Lower lobe of right lung (tissue), 2 donors: ENCODE measurements at regions not wholly inside any gene's neighbourhood (a gene's known extent, or its start where the extent isn't known, plus 50 kb on each side); places are given as distances from the start of the nearest gene placed in this dataset.
A peak's percentile ranks its signal among the peaks of the same experiment; 100 is the strongest.

ENCODE experiments used
- ATAC-seq, 2 donors: fragments of 200-7000 bp; cut with Tn5 transposase; one replicate each; pipeline ENCODE4 v1.9.1; 2020 to 2022; ENCODE audit warnings: mild to moderate bottlenecking in 2 of 2, moderate library complexity in 2 of 2
- DNase-seq: peaks from one replicate; pipeline ENCODE4 v3.0.0-alpha.2; 2020
- H3K27ac ChIP-seq: fragments of 200-600 bp; one replicate; pipeline ENCODE4 v1.8.0; 2022
- H3K27me3 ChIP-seq: fragments of 200-600 bp; one replicate; pipeline ENCODE4 v1.8.0; 2022; ENCODE audit warnings: low read depth
- H3K36me3 ChIP-seq: fragments of 200-600 bp; one replicate; pipeline ENCODE4 v1.8.0; 2022; ENCODE audit warnings: mild to moderate bottlenecking
- H3K4me1 ChIP-seq: fragments of 200-600 bp; one replicate; pipeline ENCODE4 v1.8.0; 2022
- H3K4me3 ChIP-seq: fragments of 200-600 bp; one replicate; pipeline ENCODE4 v1.8.0; 2022; ENCODE audit warnings: mild to moderate bottlenecking
- H3K9me3 ChIP-seq: fragments of 200-600 bp; one replicate; pipeline ENCODE4 v1.8.0; 2022
- CTCF ChIP-seq: fragments of 200-600 bp; IDR thresholded peaks from one replicate; pipeline ENCODE4 v1.8.0; 2022; ENCODE audit warnings: antibody characterized with exemption, mild to moderate bottlenecking
- intact Hi-C: fragments of 100-400 bp; cut with DNase I; formaldehyde crosslinking; loops from one replicate; pipeline ENCODE4 v1.11.0; 2022
- donor health status: DM: no; HTN: yes; CAD: no; lungs with severe emphysema.

DNA sequence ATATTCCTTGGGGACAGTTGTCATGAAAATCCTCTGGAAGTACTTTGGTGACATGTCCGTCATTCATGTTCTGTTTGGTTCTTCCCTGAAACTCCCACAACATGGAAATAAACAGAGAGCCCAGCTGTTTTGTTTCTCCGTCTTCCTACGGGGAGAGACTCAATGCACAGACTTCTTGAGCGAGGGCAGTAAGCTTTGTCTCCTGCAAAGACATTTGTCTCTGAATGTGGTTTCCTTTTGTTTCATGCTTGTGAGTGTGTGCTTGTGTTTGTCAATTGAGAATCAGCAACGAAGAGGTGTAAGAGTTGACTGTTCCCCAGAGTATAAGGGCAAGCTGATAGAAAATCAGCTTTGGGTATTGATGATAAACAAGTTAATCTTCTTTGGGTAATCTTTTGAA is 643.0 kb upstream of the RBFOX1 start:
- intact Hi-C loops = no loop called here
- no peaks in the 10 kb centered on the region for H3K36me3 ChIP-seq
- H3K4me3 ChIP-seq = no peak overlapping the region
- no peaks in the 10 kb centered on the region for H3K4me1 ChIP-seq
- ATAC-seq = no peak
- no peak overlapping the region for H3K27ac ChIP-seq
- no peak for DNase-seq
- no peaks in the 10 kb centered on the region for H3K27me3 ChIP-seq
- H3K9me3 ChIP-seq = no peaks in the 10 kb centered on the region
- TF ChIP-seq CTCF = no peak

GRCh38 chr16:6687593-6687992 is 645.1 kb upstream of the RBFOX1 start:
- Histone ChIP-seq H3K9me3 (no peaks in the 10 kb centered on the region), H3K27me3 (no peaks in the 10 kb centered on the region), H3K36me3 (no peaks in the 10 kb centered on the region), H3K4me1 (no peaks in the 10 kb centered on the region), H3K27ac (no peak overlapping the region), H3K4me3 (no peak overlapping the region)
- intact Hi-C loops = no loop called here
- no peak for ATAC-seq
- TF ChIP-seq CTCF = no peak
- DNase-seq = no peak

DNA sequence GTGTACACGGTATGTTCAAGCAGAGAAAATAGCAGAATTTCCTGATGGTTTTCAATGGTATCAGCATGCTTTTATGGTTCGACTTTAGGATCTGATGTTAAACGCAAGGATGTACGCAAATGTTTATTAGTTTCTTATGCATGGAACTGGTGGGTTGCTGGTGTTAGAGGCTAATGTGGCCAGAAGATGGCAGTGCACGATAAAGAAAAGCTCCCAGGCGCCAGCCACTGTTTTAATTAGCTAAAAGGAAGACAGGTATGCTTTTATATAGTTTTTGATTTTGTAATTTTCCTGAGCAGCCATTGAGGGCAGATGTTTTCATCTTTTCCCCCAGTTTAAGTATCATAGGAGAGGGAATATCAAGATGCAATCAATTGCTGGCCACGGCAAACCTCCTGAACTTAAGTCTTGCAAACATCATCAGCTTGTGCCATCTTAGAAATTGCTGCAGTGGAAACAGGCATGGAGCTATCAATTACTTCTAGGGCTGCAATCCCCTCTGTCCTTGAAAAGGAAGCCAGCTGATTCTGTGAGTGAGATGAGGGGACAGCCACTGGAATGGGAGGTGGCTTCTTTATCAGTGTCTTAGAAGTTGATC is 648.5 kb upstream of the RBFOX1 start:
- TF ChIP-seq CTCF = peak; percentile 40
- H3K27me3 ChIP-seq = no peaks in the 10 kb centered on the region
- H3K4me1 ChIP-seq = no peaks in the 10 kb centered on the region
- ATAC-seq = no peak
- intact Hi-C loops = no loop called here
- H3K36me3 ChIP-seq = no peaks in the 10 kb centered on the region
- H3K4me3 ChIP-seq = no peak overlapping the region
- H3K9me3 ChIP-seq = no peaks in the 10 kb centered on the region
- no peak for DNase-seq
- no peak overlapping the region for H3K27ac ChIP-seq

DNA sequence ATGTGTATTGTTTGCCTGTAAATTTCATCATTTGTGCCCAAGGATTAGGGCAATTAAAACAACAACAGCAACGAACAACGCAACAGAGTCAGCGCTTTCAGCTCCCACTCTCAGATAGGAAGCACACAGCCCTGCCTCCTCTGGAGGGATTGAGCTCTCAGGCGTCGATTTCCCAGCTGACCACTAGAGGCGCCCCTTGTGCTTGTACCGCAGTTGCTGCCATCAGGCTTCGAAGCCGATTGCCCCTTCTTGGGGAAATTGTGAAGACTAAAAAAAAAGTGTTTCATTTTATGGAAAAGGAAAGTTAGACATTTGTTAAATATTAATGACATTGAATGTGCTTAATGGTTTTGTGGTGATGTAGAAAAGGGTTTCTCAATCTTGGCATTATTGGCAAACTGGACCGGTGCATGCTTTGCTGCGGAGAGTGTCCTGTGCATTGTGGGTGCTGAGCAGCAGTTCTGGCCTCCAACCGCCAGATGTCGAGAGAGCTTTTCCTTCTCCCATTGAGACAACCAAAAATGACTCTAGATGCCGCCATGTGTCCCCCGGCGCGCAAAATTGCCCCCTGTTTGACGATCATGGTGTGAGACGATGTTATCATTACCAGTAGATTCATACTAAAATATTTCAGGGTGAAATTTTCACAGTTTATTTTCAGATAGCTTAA is 650.4 kb upstream of the RBFOX1 start:
- no peak overlapping the region for H3K27ac ChIP-seq
- H3K4me3 ChIP-seq = no peak overlapping the region
- ATAC-seq (peak in 1 of 2 donors; percentile 50), DNase-seq (peak; percentile 51)
- no peaks in the 10 kb centered on the region for H3K36me3 ChIP-seq
- no peaks in the 10 kb centered on the region for H3K4me1 ChIP-seq
- intact Hi-C loops = no loop called here
- TF ChIP-seq CTCF = peak; percentile 64
- no peaks in the 10 kb centered on the region for H3K9me3 ChIP-seq
- H3K27me3 ChIP-seq = no peaks in the 10 kb centered on the region

DNA sequence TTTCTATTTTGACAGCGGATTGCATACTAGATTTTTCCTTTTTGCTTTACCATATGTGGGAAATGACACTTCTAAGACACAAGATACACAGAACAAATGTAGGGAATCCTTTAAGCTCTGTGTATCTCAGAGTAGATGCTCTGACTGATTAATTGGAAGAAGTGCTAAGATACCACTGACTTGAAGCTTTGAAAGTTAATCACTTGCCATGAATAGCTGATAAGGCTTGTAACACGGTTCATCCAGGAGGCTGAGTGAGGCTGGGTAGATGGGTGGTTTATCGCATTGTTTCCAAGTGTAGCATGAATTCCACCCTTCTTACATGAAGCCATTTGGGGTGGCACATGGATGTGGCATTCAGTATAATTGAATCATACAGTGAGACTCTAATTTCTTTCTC is 654.1 kb upstream of the RBFOX1 start:
- H3K27ac ChIP-seq = no peak overlapping the region
- intact Hi-C loops = no loop called here
- H3K9me3 ChIP-seq = no peaks in the 10 kb centered on the region
- no peak overlapping the region for H3K4me3 ChIP-seq
- no peaks in the 10 kb centered on the region for H3K36me3 ChIP-seq
- no peaks in the 10 kb centered on the region for H3K27me3 ChIP-seq
- no peak for TF ChIP-seq CTCF
- ATAC-seq (no peak), DNase-seq (no peak)
- H3K4me1 ChIP-seq = no peaks in the 10 kb centered on the region
